ENCODE measurements at regions not wholly inside any gene's neighbourhood (a gene's known extent, or its start where the extent isn't known, plus 50 kb on each side); places are given as distances from the start of the nearest gene placed in this dataset.

- TF ChIP-seq CTCF (IDR thresholded peaks at IDR 0.05) (no peak), POLR2A (IDR thresholded peaks at IDR 0.05) (no peak)
Observed at GRCh38 chr1:163973586-163973985, 585.4 kb upstream of the PBX1 start.

All from testis (tissue), 2 donors.